ENCODE measurements at regions not wholly inside any gene's neighbourhood (a gene's known extent, or its start where the extent isn't known, plus 50 kb on each side); places are given as distances from the start of the nearest gene placed in this dataset.
A peak's percentile ranks its signal among the peaks of the same experiment; 100 is the strongest.

- H3K27me3 ChIP-seq (replicated peaks in 1 of 4; ENCODE audit: control insufficient read depth in 3 of 4, extremely low read depth in 1 of 4, insufficient read depth in 3 of 4, low read length in 3 of 4): no peaks in the 10 kb centered on the region
- FAIRE-seq (no peak), DNase-seq (ENCODE audit: low read depth in 1 of 2, low spot score in 2 of 2) (no peak)
- no peak overlapping the region for H3K4me2 ChIP-seq (ENCODE audit: insufficient read depth in 1 of 2, low read depth in 2 of 2, low read length in 2 of 2)
- no peaks in the 10 kb centered on the region for H3K9me3 ChIP-seq (ENCODE audit: insufficient read depth in 2 of 2, low read depth in 1 of 2, low read length in 1 of 2)
- H3K56ac ChIP-seq (replicated peaks; ENCODE audit: insufficient read length, low read depth, low read length): no peak overlapping the region
- no peak overlapping the region for H3K23ac ChIP-seq (ENCODE audit: insufficient read length)
- WGBS, 2 experiments (ENCODE audit: extremely low coverage in 1 of 2, insufficient coverage in 1 of 2, insufficient read length in 1 of 2, insufficient replicate concordance in 2 of 2, low coverage in 1 of 2, low lambda C conversion rate in 2 of 2, missing lambda C conversion rate in 1 of 2): 84% methylated on average over 9 of the region's 9 CpGs; no CpG with 5 or more reads in 1 of the 2 experiments
- no peak overlapping the region for H3K18ac ChIP-seq (ENCODE audit: extremely low read depth, low read length)
- no peak overlapping the region for H3K9ac ChIP-seq (replicated peaks in 1 of 4; ENCODE audit: extremely low read depth in 1 of 4, low read depth in 3 of 4, low read length in 3 of 4)
- no peak overlapping the region for H4K8ac ChIP-seq (ENCODE audit: extremely low read depth, insufficient read depth, low read length)
- peak overlapping the region; percentile 72; the same call in 1 of the 2 replicates for H2AFZ ChIP-seq (ENCODE audit: low read length)
- H2BK5ac ChIP-seq (ENCODE audit: low read depth, low read length): no peak overlapping the region
- no peak overlapping the region for H4K5ac ChIP-seq (ENCODE audit: insufficient read length, low read depth, low read length)
- H3K4me1 ChIP-seq (replicated peaks in 1 of 4; ENCODE audit: control insufficient read depth in 3 of 4, insufficient read depth in 4 of 4, low read length in 3 of 4): peaks cover 0 to 9% (median under 1%) of the 10 kb centered on the region in 4 experiments; a peak in 2 of 7 replicates
- no peak overlapping the region for H3K14ac ChIP-seq (ENCODE audit: insufficient read length)
- H3K4me3 ChIP-seq (ENCODE audit: extremely low read depth in 1 of 4, insufficient read depth in 2 of 4, low read depth in 3 of 4, low read length in 4 of 4): no peak overlapping the region
- H3K79me2 ChIP-seq (ENCODE audit: control insufficient read depth in 1 of 2, insufficient read depth in 2 of 2, low read length in 2 of 2): no peaks in the 10 kb centered on the region
- H3K27ac ChIP-seq (ENCODE audit: low read depth, low read length): no peak overlapping the region
- no peak overlapping the region for H2BK12ac ChIP-seq (ENCODE audit: low read depth, low read length)
- no peaks in the 10 kb centered on the region for H3K79me1 ChIP-seq (ENCODE audit: low read depth, low read length)
- no peak overlapping the region for H4K91ac ChIP-seq (replicated peaks; ENCODE audit: insufficient read length, low read length)
- POLR2A ChIA-PET (ENCODE audit: partially characterized antibody): no interaction called here
- H3K36me3 ChIP-seq (ENCODE audit: control insufficient read depth in 2 of 4, insufficient read depth in 4 of 4, low read length in 3 of 4): no peaks in the 10 kb centered on the region
- H2AK5ac ChIP-seq (ENCODE audit: low read depth, low read length): no peak overlapping the region
- H2BK15ac ChIP-seq (ENCODE audit: low read length): no peak overlapping the region
- H2BK20ac ChIP-seq (ENCODE audit: low read length): no peak overlapping the region
- CTCF ChIA-PET (ENCODE audit: partially characterized antibody): interaction anchor here (0.6 to 2.2 kb wide), 6 partner anchors 9 to 37 kb away, joined by 3 to 6 read pairs (median 4); no protein-coding TSS in a partner anchor
- H3K23me2 ChIP-seq (ENCODE audit: low read depth, low read length): no peaks in the 10 kb centered on the region
- H4K20me1 ChIP-seq (replicated peaks in 1 of 2; ENCODE audit: control insufficient read depth in 1 of 2, insufficient read depth in 2 of 2, low read length in 2 of 2): no peaks in the 10 kb centered on the region
- H3K4ac ChIP-seq (replicated peaks; ENCODE audit: insufficient read length, low read depth, low read length): no peak overlapping the region
- no peak overlapping the region for H2BK120ac ChIP-seq (replicated peaks; ENCODE audit: low read depth, low read length)
- TF ChIP-seq SAP30 (IDR thresholded peaks at IDR 0.05; ENCODE audit: insufficient read depth, insufficient replicate concordance, low read length): no peak
- no peak for TF ChIP-seq POLR2A (IDR thresholded peaks at IDR 0.05; ENCODE audit: control extremely low read depth in 1 of 2, low read depth in 2 of 2, low read length in 2 of 2)
- TF ChIP-seq KDM1A (IDR thresholded peaks at IDR 0.05; ENCODE audit: borderline replicate concordance, low read length): no peak
- TF ChIP-seq BRCA1 (IDR thresholded peaks at IDR 0.05; ENCODE audit: low read depth, low read length): no peak
- no peak for TF ChIP-seq MAFK (IDR thresholded peaks at IDR 0.05; ENCODE audit: low read depth, low read length)
- no peak for TF ChIP-seq CEBPB (IDR thresholded peaks at IDR 0.05; ENCODE audit: low read depth, low read length)
- TF ChIP-seq CBX8 (IDR thresholded peaks at IDR 0.05; ENCODE audit: borderline replicate concordance, low read depth, low read length): no peak
- TF ChIP-seq EGR1 (IDR thresholded peaks at IDR 0.05; ENCODE audit: borderline replicate concordance, low read depth, low read length): no peak
- no peak for TF ChIP-seq CBX5 (IDR thresholded peaks at IDR 0.05; ENCODE audit: low read depth, low read length)
- no peak for TF ChIP-seq POU5F1 (IDR thresholded peaks at IDR 0.05; ENCODE audit: low read depth, low read length)
- no peak for TF ChIP-seq MAX (IDR thresholded peaks at IDR 0.05)
- TF ChIP-seq USF2 (IDR thresholded peaks at IDR 0.05; ENCODE audit: low read length): no peak
- TF ChIP-seq POLR2AphosphoS5 (IDR thresholded peaks at IDR 0.05; ENCODE audit: low read depth, low read length): no peak
- no peak for TF ChIP-seq SIX5 (IDR thresholded peaks at IDR 0.05; ENCODE audit: low read depth, low read length)
Measured at GRCh38 chr9:20139763-20140290, 351.0 kb upstream of the SLC24A2 start.

Measured in H1 (cell line).